Psoas muscle (tissue), 7 donors: ENCODE measurements at regions not wholly inside any gene's neighbourhood (a gene's known extent, or its start where the extent isn't known, plus 50 kb on each side); places are given as distances from the start of the nearest gene placed in this dataset.

Experiments used
- ATAC-seq, 4 donors: fragments of 200-7000 bp; cut with Tn5 transposase; one replicate each; pipeline ENCODE4 v1.9.1; 2020; ENCODE audit warnings: moderate library complexity in 3 of 4, mild to moderate bottlenecking in 2 of 4
- DNase-seq, 2 donors: peaks; one replicate each; pipeline ENCODE4 v3.0.0-alpha.2; 2020
- H3K27ac ChIP-seq: fragments of 200-600 bp; one replicate; pipeline ENCODE4 v1.8.0; 2022
- H3K27me3 ChIP-seq, 3 donors: fragments of 200-600 bp in 1 of 3; one replicate each; pipeline versions ENCODE4 v1.6.1 to v1.8.0; 2013 to 2022; ENCODE audit warnings: low read length in 2 of 3, mild to moderate bottlenecking in 2 of 3, moderate library complexity in 1 of 3; ENCODE audit not compliant: insufficient read depth in 3 of 3
- H3K36me3 ChIP-seq, 2 donors: fragments of 200-600 bp in 1 of 2; one replicate each; pipeline versions ENCODE4 v1.6.1 to v1.8.0; 2013 to 2022; ENCODE audit warnings: low read depth in 1 of 2, mild to moderate bottlenecking in 1 of 2, moderate library complexity in 1 of 2; ENCODE audit not compliant: insufficient read depth in 1 of 2
- H3K4me1 ChIP-seq: fragments of 200-600 bp; one replicate; pipeline ENCODE4 v1.8.0; 2022
- H3K4me3 ChIP-seq: fragments of 200-600 bp; one replicate; pipeline ENCODE4 v1.8.0; 2022; ENCODE audit warnings: mild to moderate bottlenecking
- H3K9me3 ChIP-seq: fragments of 200-600 bp; one replicate; pipeline ENCODE4 v1.8.0; 2022
- CTCF ChIP-seq: fragments of 200-600 bp; IDR thresholded peaks from one replicate; pipeline ENCODE4 v1.8.0; 2022; ENCODE audit warnings: antibody characterized with exemption
- WGBS, 3 donors: extraction: QIAGEN DNeasy Blood & Tissue Kit; methylation state at CpG; one replicate each; pipeline versions ENCODE4 v1.1.6 to v1.1.7; 2013; 5-methylcytosine and 5-hydroxymethylcytosine counted together
- intact Hi-C, 2 donors: fragments of 100-400 bp; cut with DNase I; formaldehyde crosslinking; loops; one replicate each; pipeline versions ENCODE4 v1.11.0 to v1.14.2; 2022
- donor health status: healthy with polysubstance abuse.
- donor health status: DM: no; HTN: no; CAD: no; lungs with moderate emphysema.
- donor health status: Bipolar disorder and iron deficiency.
- donor health status: healthy.
- donor health status: DM: yes; HTN: yes; CAD: no.
- donor health status: DM: no; HTN: no; CAD: no.
- donor health status: DM: yes; HTN: yes; CAD: no.

GRCh38 chr17:53543472-53543871 is 279.3 kb upstream of the KIF2B start:
- intact Hi-C loops, result loop anchor here in 1 of 2 donors (1.0 kb wide), 1 partner anchor 31 kb away; no protein-coding TSS in a partner anchor
- TF ChIP-seq CTCF, result no peak
- Histone ChIP-seq H3K9me3 (no peaks in the 10 kb centered on the region), H3K27me3 (no peaks in the 10 kb centered on the region), H3K27ac (no peak overlapping the region), H3K36me3 (no peaks in the 10 kb centered on the region), H3K4me3 (no peak overlapping the region), H3K4me1 (no peaks in the 10 kb centered on the region)
- 42 to 59% (median 46%) methylated on average over 4 of the region's 4 CpGs for WGBS, 3 donors
- ATAC-seq (no peak), DNase-seq (no peak)

- ATAC-seq (no peak), DNase-seq (no peak)
- Histone ChIP-seq H3K4me1 (no peaks in the 10 kb centered on the region), H3K36me3 (no peaks in the 10 kb centered on the region), H3K4me3 (no peak overlapping the region), H3K27ac (no peak overlapping the region), H3K27me3 (no peaks in the 10 kb centered on the region), H3K9me3 (no peaks in the 10 kb centered on the region)
- TF ChIP-seq CTCF, result no peak
- intact Hi-C loops, result no loop called here
- 83 to 92% (median 83%) methylated on average over 2 of the region's 2 CpGs for WGBS, 3 donors
These were observed 284.6 kb upstream of the KIF2B start for GRCh38 chr17:53538129-53538617.

GRCh38 chr17:53527473-53527872 is 295.3 kb upstream of the KIF2B start:
- no peak for TF ChIP-seq CTCF
- ATAC-seq (no peak), DNase-seq (no peak)
- Histone ChIP-seq H3K4me1 (no peaks in the 10 kb centered on the region), H3K27ac (no peak overlapping the region), H3K36me3 (no peaks in the 10 kb centered on the region), H3K9me3 (no peaks in the 10 kb centered on the region), H3K27me3 (no peaks in the 10 kb centered on the region), H3K4me3 (no peak overlapping the region)
- intact Hi-C loops, result no loop called here

- no peaks in the 10 kb centered on the region for H3K4me1 ChIP-seq
- no peak overlapping the region for H3K27ac ChIP-seq
- no peaks in the 10 kb centered on the region for H3K36me3 ChIP-seq
- H3K27me3 ChIP-seq, result no peaks in the 10 kb centered on the region
- intact Hi-C loops, result no loop called here
- WGBS, 3 donors, result 82 to 84% (median 84%) methylated on average over 2 of the region's 2 CpGs
- TF ChIP-seq CTCF, result no peak
- DNase-seq, result no peak
- no peak for ATAC-seq
- H3K9me3 ChIP-seq, result no peaks in the 10 kb centered on the region
- H3K4me3 ChIP-seq, result no peak overlapping the region
These were observed 297.1 kb upstream of the KIF2B start for GRCh38 chr17:53525590-53525989.

GRCh38 chr17:53516636-53517035 is 306.1 kb upstream of the KIF2B start:
- Histone ChIP-seq H3K4me1 (no peaks in the 10 kb centered on the region), H3K27me3 (no peaks in the 10 kb centered on the region), H3K4me3 (no peak overlapping the region), H3K9me3 (no peaks in the 10 kb centered on the region), H3K36me3 (no peaks in the 10 kb centered on the region), H3K27ac (no peak overlapping the region)
- TF ChIP-seq CTCF, result no peak
- intact Hi-C loops, result no loop called here
- ATAC-seq, result no peak
- WGBS, 3 donors, result 17 to 21% (median 19%) methylated on average over 3 of the region's 3 CpGs
- no peak for DNase-seq
